NOMO-1 (cell line): ENCODE measurements at regions not wholly inside any gene's neighbourhood (a gene's known extent, or its start where the extent isn't known, plus 50 kb on each side); places are given as distances from the start of the nearest gene placed in this dataset.

ENCODE experiments used
- DNase-seq, 2 experiments: peaks; one replicate each; lab custom pipeline; 2025; ENCODE audit not compliant: unreplicated experiment in 2 of 2; lab: John Stamatoyannopoulos, UW

DNA sequence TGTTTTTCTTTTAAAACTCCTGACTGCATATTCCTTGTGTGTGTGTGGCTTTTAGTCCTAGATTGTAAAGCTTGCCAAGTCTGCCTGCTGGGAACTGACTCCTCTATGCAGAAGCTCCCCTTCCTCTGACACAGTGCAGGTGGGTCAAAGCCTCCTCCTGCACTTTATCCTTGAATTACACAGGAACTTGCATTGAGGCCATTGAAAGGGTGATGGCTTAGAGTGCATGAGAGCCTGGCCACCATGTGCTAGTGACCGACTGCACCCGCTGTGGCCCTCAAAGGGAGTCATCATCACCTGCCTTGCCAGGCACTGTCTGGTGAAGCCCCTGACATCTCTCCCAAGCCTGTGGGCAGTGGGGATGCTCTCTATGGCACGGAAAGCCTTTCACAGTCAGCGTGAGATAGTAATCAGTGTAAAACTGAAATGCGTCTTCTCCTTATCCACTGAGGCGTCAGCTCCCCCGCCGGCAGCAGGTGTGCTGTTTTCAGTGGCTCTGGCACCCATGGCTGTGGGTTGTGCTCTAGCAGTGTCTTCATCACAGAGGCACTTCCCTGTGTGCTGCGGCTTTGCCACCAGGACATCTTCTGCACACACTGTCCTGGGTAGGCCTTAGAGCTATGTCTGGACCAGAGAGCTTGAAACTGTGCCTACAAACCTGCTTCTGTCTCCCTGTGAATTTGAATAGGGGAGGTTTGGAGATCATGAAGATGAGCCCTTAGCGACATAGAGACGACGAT is 87.9 kb downstream of the THBS2 start:
- no peak for DNase-seq

DNA sequence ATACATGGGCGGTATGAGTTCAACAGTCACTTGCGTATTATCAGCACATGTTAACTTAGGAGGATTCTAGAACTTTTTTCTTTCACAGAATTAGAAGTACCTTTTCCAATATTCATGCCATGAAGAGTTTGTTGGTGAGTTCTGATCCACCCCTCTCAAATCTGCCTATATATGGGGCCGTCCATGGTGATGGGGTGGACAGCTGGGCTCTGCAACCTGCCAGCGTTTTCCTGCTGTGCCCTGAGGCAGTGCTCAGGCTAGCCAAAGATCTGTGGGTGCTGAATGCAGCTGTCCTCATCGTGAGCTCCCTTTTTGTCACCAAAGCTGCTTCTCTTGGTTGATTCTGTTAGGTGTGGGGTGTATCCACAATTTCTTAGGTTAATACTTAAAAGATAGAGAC is 88.7 kb downstream of the THBS2 start:
- no peak for DNase-seq

GRCh38 chr6:169164451-169164850 is 89.2 kb downstream of the THBS2 start:
- DNase-seq = no peak

GRCh38 chr6:169163411-169163901 is 90.2 kb downstream of the THBS2 start:
- no peak for DNase-seq

- DNase-seq = no peak
Observed at GRCh38 chr6:169162752-169163407, 90.8 kb downstream of the THBS2 start.

DNA sequence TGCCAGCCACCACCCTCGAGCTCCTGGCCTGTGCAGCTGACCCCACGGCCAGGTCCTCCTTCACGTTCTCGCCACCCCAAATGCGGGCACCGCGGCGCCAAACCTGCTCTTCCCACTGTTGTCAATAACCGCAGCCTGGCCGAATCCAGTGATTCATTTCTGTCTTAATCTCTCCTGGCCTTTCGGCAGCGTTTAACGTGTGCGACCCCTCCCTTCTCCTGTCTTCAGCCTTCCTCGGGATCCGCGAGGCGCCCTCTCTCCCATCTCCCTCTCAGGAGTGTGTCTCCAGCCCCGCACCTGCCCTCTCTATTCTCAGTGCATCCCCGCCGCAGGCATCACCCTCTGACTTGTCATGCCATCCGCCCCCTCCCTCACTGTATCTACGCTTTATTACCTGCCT is 91.4 kb downstream of the THBS2 start:
- no peak for DNase-seq

DNA sequence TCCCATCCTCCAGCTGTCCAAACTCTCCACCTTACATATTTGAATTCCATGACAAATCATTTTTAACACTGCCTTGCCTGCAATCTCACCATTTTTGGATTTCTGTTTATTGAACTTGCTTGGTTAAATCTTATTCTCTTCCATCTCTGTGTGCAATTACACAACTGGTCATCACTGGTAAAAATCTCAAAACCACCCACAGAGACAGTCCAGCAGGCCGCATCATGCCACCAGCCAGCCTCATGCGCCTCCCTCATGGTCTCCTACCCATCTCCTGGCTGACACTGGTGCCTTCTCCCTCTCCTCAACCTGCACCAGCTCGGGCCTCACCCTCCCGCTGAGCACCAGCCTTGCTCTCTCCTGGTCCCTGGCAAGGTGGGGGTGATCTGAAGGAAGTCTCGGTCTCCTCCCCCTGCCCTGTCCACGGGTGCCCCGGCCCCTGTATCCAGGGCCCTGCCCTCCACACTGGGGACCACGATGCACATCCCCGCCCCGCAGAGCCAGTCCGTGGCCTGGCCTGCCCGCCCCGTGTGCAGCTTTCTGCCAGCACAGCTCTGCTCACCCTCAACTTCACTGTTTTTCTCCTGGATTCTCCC is 92.0 kb downstream of the THBS2 start:
- no peak for DNase-seq

DNA sequence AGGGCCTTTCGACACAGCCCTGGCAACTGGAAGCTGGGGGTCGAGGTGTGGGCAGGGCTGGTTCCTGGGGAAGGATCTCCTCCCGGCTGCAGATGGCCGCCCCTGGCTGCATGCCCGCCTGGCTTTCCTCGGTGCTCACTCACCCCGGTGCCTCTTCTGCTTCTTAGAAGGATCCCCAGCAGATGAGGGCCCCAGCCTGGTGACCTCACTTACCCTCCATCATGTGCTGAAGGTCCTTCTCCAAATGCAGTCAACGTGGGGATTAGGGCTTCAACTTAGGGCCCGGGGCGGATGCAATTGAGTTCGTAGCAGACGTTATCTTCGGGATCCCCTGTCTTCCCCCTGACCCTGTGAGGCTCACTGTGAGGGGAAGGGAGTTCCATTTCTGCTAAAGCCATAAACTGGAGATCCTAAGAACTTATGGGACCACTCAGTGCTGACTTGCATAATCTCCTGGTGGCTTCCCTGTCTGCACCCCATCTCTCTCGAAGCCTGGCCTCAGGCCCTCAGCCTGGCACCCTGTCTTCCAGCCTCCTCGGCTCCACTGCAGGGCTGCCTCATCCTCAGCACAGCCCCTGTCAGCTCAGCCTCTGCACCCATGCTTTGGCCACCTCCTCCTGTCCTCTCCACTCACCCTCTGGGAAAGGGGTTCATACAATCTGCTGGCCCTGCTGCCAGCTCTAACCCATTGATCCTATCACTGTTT is 92.6 kb downstream of the THBS2 start:
- no peak for DNase-seq

DNA sequence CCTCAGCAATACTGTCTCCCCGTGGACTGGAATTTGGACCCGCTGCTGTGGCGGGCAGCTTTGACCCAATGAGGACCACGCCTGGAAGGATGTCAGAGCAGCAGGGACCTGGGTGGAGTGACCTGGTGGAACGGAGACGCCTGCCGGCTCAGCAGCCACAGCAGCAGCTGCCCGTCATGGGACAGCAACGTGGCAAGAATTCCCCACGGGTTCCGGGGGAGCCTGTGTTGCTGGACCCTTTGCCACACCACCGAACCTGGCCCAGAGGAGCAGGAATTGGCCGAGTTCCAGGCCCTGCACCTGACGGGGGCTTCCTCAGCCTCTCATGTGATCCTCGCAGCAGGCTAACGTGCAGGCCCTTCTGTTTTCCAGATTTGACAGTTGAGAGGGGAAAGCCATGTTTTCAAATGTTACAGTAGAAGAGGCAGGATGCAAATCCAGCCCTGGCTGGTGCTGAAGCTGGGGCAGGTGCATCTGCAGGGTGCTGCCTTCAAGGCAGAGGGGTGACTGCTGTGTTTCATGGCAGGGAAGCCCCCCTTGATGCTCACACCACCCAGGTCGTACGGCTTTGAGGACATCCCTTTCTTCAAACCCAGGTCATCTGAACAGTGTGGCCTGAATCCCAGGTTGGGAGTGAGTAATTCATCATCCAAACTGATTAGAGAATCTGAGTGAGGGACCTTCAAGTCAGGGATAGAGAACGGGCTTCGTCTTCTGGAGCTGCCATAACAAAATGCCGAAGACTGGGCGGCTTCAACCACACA is 93.4 kb downstream of the THBS2 start:
- DNase-seq = no peak

GRCh38 chr6:169159331-169159730 is 94.3 kb downstream of the THBS2 start:
- DNase-seq = no peak

DNA sequence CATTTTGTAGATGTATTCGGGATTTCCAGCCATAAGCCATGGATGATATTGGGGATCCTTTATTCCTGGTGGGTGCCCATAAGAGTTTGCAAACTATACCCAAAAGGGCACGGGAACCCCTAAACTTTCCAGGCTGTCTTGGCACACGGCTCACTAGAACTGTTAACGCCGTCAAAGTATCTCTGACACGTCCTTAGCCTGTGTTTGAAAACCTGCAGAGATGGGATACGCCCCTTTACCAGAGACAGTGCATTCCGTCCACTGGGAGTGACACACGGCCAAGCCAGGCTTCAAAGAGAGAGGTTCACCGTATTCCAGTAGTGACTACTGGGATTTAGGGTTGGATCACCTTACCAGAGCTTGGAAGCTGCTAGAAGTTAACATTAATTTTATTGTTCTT is 95.0 kb downstream of the THBS2 start:
- no peak for DNase-seq

DNA sequence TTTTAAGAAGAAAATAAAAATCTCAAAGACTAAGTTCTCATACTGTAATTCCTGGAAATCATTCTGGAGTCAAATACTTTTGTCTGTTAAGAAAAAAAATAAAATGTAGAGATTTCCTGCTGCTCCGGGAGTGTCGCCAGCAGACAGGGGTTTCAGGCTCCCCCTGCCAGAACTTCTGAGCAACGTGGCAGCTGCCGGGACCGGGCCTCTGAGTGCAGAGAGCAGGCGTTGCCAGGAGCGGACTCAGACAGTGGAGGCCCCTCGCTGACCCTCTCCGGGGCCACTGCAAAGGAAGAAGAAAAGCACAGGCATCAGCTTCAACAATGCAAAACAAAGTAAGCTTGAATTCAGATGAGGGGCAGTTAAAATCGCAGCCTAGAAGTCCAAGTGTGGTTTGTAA is 95.5 kb downstream of the THBS2 start:
- DNase-seq = no peak

- DNase-seq = no peak
Observed at GRCh38 chr6:169157197-169158148, 96.2 kb downstream of the THBS2 start.

- no peak for DNase-seq
Observed at GRCh38 chr6:169156793-169157147, 96.9 kb downstream of the THBS2 start.

DNA sequence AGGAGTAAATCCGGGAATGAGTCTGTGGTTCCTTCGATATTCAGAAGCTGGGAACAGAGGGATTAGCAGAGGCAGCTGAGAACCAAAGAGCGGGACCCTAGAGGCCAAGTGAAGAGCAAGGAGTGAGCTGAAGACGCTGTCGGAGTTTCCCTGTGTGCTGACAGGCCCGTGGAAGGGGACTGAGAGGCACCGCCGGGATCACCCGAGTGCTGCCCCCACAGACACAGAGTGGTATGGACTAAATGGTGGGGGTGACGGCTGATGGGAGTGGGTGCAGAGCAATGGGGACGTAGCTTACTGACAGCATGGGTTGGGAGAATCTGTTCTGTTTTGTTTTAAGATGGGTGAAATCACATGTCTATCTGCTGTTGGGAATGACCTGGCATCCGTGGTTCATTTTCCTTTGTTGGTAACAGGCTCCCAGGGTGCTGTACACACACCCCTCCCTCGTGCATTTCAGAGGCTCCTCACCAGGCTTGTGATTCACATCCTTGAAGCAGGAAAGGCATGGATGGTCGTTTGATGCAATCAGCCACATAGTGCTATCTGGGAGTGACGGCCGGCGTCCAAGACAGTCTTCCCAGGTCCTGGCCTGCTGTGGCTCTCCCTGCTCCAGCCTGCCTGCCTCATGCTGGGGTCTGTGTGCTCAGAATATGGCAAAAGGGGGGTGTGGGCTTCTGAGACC is 97.4 kb downstream of the THBS2 start:
- DNase-seq = no peak

GRCh38 chr6:169155481-169155880 is 98.2 kb downstream of the THBS2 start:
- no peak for DNase-seq

DNA sequence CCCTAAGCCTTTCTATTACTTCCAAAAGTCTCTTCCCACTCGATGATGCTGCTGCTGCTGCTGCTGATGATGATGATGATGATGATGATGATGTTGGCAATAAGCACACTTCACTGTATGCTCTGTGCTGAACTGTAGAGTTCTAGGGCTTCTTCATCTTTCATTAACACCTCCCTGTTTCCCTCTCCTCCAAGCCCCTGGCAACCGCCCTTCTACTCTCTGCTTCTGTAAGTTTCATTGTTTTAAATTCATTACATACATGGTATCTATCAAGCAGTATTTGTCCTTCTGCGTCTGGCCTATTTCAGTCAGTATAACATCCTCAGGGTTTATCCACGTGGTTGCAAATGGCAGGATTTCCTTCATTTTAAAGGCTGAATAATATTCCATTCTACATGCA is 100.2 kb downstream of the THBS2 start:
- DNase-seq = no peak

- DNase-seq = no peak
Observed at GRCh38 chr6:169146521-169146920, 107.1 kb downstream of the THBS2 start.

- no peak for DNase-seq
Observed at GRCh38 chr6:169145991-169146501, 107.6 kb downstream of the THBS2 start.
